Activated B cell treated with CpG ODN at 0.5 μM for 24 hours (primary cell): ENCODE measurements at regions not wholly inside any gene's neighbourhood (a gene's known extent, or its start where the extent isn't known, plus 50 kb on each side); places are given as distances from the start of the nearest gene placed in this dataset.

ENCODE experiments used
- ATAC-seq: fragments of 200-7000 bp; cut with Tn5 transposase; one replicate; pipeline ENCODE4 v1.10.0; 2021; ENCODE audit warnings: low read depth, mild to moderate bottlenecking, moderate library complexity
- CTCF ChIA-PET: fragments of 350-600 bp; sonication (Branson Sonifier 250); formaldehyde crosslinking; loops from one replicate; lab custom pipeline; 2021; ENCODE audit warnings: antibody characterized with exemption; lab: Charles Lee
- POLR2A ChIA-PET: fragments of 350-600 bp; sonication (Branson Sonifier 250); formaldehyde crosslinking; loops from one replicate; lab custom pipeline; 2021; ENCODE audit warnings: antibody characterized with exemption; lab: Charles Lee
- DNase-seq: peaks from one replicate; pipeline ENCODE4 v3.0.0; 2022
- H3K27ac Mint-ChIP-seq: one replicate; pipeline ENCODE4 v1.8.0; 2020; ENCODE audit warnings: mixed read lengths
- H3K27me3 Mint-ChIP-seq: one replicate; pipeline ENCODE4 v1.8.0; 2021; ENCODE audit warnings: mixed read lengths
- H3K36me3 Mint-ChIP-seq: one replicate; pipeline ENCODE4 v1.8.0; 2021; ENCODE audit warnings: low read depth, mixed read lengths
- H3K4me1 Mint-ChIP-seq: one replicate; pipeline ENCODE4 v1.8.0; 2021; ENCODE audit warnings: mixed read lengths
- H3K4me3 Mint-ChIP-seq: one replicate; pipeline ENCODE4 v1.8.0; 2020; ENCODE audit warnings: mild to moderate bottlenecking, mixed read lengths
- H3K9me3 Mint-ChIP-seq: one replicate; pipeline ENCODE4 v1.8.0; 2020; ENCODE audit warnings: mixed read lengths
- CTCF ChIP-seq: fragments of 200-600 bp; IDR thresholded peaks from one replicate; pipeline ENCODE4 v1.8.0; 2022; ENCODE audit warnings: antibody characterized with exemption, mild to moderate bottlenecking
- intact Hi-C: fragments of 100-400 bp; cut with micrococcal nuclease; formaldehyde crosslinking; loops from one replicate; pipeline ENCODE4 v1.15.1; 2024

GRCh38 chr6:816510-817084 is 123.7 kb upstream of the EXOC2 start:
- ChIA-PET CTCF (no interaction called here), POLR2A (no interaction called here)
- ATAC-seq = peak; percentile 54
- TF ChIP-seq CTCF = no peak
- Mint-ChIP-seq H3K4me3 (peak overlapping the region; percentile 33), H3K36me3 (no peaks in the 10 kb centered on the region), H3K9me3 (no peaks in the 10 kb centered on the region), H3K4me1 (peaks cover 38% of the 10 kb centered on the region), H3K27me3 (peaks cover 4% of the 10 kb centered on the region), H3K27ac (no peak overlapping the region)
- intact Hi-C loops = loop anchor here (5.0 kb wide), 1 partner anchor 81 kb away; no protein-coding TSS in a partner anchor
- DNase-seq = no peak

- peaks cover 38% of the 10 kb centered on the region for H3K4me1 Mint-ChIP-seq
- CTCF ChIA-PET = no interaction called here
- POLR2A ChIA-PET = no interaction called here
These were observed 122.4 kb upstream of the EXOC2 start for GRCh38 chr6:815348-815738.

GRCh38 chr6:814378-815347 is 121.7 kb upstream of the EXOC2 start:
- intact Hi-C loops = loop anchor here (5.0 kb wide), 1 partner anchor 83 kb away; no protein-coding TSS in a partner anchor
- POLR2A ChIA-PET = interaction anchor here (0.6 kb wide), 1 partner anchor 12 kb away, joined by 3 read pairs; no protein-coding TSS in a partner anchor
- Mint-ChIP-seq H3K9me3 (no peaks in the 10 kb centered on the region), H3K27me3 (no peaks in the 10 kb centered on the region), H3K4me1 (peaks cover 38% of the 10 kb centered on the region), H3K36me3 (no peaks in the 10 kb centered on the region), H3K4me3 (peak overlapping the region; percentile 61), H3K27ac (peak overlapping the region; percentile 65)
- ATAC-seq = peak; percentile 28
- CTCF ChIA-PET = no interaction called here
- DNase-seq = no peak
- no peak for TF ChIP-seq CTCF

More at GRCh38 chr6:815348-815738, 122.4 kb upstream of the EXOC2 start:
- DNase-seq (no peak), ATAC-seq (no peak)
- H3K4me3 Mint-ChIP-seq = no peak overlapping the region
- intact Hi-C loops = loop anchor here (5.0 kb wide), 1 partner anchor 82 kb away; no protein-coding TSS in a partner anchor
- H3K27ac Mint-ChIP-seq = no peak overlapping the region
- no peaks in the 10 kb centered on the region for H3K27me3 Mint-ChIP-seq
- H3K36me3 Mint-ChIP-seq = no peaks in the 10 kb centered on the region
- H3K9me3 Mint-ChIP-seq = no peaks in the 10 kb centered on the region
- TF ChIP-seq CTCF = no peak

- DNase-seq = no peak
- intact Hi-C loops = no loop called here
- H3K4me1 Mint-ChIP-seq = peaks cover 39% of the 10 kb centered on the region
- H3K27ac Mint-ChIP-seq = no peak overlapping the region
- H3K9me3 Mint-ChIP-seq = no peaks in the 10 kb centered on the region
- H3K4me3 Mint-ChIP-seq = no peak overlapping the region
- CTCF ChIA-PET = no interaction called here
- POLR2A ChIA-PET = no interaction called here
- TF ChIP-seq CTCF = no peak
- no peaks in the 10 kb centered on the region for H3K27me3 Mint-ChIP-seq
- no peaks in the 10 kb centered on the region for H3K36me3 Mint-ChIP-seq
- ATAC-seq = no peak
These were observed 118.9 kb upstream of the EXOC2 start for GRCh38 chr6:811831-812230.

GRCh38 chr6:811191-811590 is 118.3 kb upstream of the EXOC2 start:
- Mint-ChIP-seq H3K9me3 (no peaks in the 10 kb centered on the region), H3K36me3 (no peaks in the 10 kb centered on the region), H3K27ac (no peak overlapping the region), H3K27me3 (no peaks in the 10 kb centered on the region), H3K4me1 (peaks cover 36% of the 10 kb centered on the region), H3K4me3 (no peak overlapping the region)
- TF ChIP-seq CTCF = no peak
- intact Hi-C loops = no loop called here
- ChIA-PET POLR2A (no interaction called here), CTCF (no interaction called here)
- DNase-seq (no peak), ATAC-seq (no peak)
